ENCODE measurements at regions not wholly inside any gene's neighbourhood (a gene's known extent, or its start where the extent isn't known, plus 50 kb on each side); places are given as distances from the start of the nearest gene placed in this dataset.

DNA sequence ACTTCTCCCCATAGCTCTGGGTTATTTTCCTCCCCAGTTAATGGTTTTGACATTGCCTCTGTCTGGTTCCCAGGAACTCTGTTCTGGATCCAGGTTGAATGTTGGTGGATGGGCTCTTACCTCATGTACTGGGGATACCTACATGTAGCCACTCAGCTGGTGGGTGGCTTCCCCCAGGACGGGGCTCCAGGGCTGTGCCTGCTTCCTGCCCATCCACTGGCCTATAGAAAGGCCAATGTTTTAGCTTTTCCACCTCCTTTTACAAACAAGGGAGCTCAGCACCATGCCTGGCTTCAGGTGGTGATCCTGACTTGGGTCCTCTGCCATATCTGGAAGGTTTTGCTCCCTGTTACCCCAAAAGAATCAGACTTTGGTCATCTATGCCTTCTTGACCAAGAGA, 120.2 kb downstream of the AKAP11 start:
- no peak for DNase-seq
- POLR2A ChIA-PET = interaction anchor here (1.0 to 11.5 kb wide), 16 partner anchors 11 to 182 kb away, joined by 3 to 301 read pairs (median 6); partner anchors contain the start of genes AKAP11 and TNFSF11
- no peak overlapping the region for H3K4me3 Mint-ChIP-seq
- no peaks in the 10 kb centered on the region for H3K27me3 Mint-ChIP-seq
- H3K27ac Mint-ChIP-seq = peak overlapping the region; percentile 99
- CTCF ChIA-PET = interaction anchor here (0.6 to 2.3 kb wide), 9 partner anchors 8 to 1730 kb away, joined by 3 to 13 read pairs (median 5); partner anchors contain the start of gene AKAP11
- H3K36me3 Mint-ChIP-seq (ENCODE audit: low read depth) = peaks cover 7% of the 10 kb centered on the region
- H3K4me1 Mint-ChIP-seq = peaks cover 80% of the 10 kb centered on the region
- H3K9me3 Mint-ChIP-seq = no peaks in the 10 kb centered on the region

DNA sequence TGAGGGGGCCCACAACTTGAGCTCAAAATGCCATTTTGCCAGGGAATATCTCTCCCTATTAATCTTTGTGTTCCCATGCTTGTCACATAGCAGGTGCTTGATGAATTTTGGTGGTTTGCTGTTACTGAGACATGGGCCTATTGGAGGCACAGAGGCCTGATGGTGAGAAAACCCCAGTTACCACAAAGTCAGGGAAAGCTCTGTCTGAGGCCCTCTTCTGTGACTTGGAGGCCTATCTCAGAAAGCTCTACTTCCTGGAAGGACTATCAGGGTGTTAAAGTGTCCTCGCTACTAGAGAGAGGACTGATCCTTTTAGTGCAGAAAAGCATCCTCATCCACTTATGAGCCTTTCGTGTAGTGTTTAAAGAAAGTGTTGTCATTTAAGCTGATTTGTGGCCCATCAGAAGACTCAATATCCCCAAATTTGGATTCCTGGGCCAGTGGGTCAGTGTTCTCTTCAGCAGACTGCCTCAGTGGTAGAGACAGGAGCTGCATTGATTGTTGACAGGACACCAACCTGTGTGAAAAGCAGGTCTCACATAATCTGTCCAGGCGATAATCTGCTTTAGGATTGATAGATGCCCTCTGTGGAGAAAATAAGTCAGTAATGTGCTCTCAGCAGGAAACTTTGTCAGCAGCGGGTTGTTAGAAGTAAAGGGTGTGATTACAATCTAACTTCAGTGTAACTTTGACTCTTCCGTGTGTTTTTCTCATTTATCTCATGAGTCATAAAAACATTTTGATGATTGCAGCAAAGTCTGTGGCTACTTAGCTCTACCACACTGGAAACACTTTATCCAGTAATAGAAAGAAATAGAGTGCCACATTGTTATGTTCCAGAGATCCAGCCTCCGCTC, 121.0 kb downstream of the AKAP11 start:
- H3K27me3 Mint-ChIP-seq = no peaks in the 10 kb centered on the region
- H3K36me3 Mint-ChIP-seq (ENCODE audit: low read depth) = peaks cover 9% of the 10 kb centered on the region
- H3K27ac Mint-ChIP-seq = peak overlapping the region; percentile 99
- ChIA-PET CTCF (interaction anchor here (0.6 to 2.3 kb wide), 12 partner anchors 10 to 1731 kb away, joined by 3 to 13 read pairs (median 4); partner anchors contain the start of gene AKAP11), POLR2A (interaction anchor here (1.0 to 11.5 kb wide), 17 partner anchors 10 to 181 kb away, joined by 3 to 301 read pairs (median 6); partner anchors contain the start of genes AKAP11 and TNFSF11)
- peaks cover 80% of the 10 kb centered on the region for H3K4me1 Mint-ChIP-seq
- H3K4me3 Mint-ChIP-seq = peak overlapping the region; percentile 77
- H3K9me3 Mint-ChIP-seq = no peaks in the 10 kb centered on the region
- peak; percentile 66 for DNase-seq

DNA sequence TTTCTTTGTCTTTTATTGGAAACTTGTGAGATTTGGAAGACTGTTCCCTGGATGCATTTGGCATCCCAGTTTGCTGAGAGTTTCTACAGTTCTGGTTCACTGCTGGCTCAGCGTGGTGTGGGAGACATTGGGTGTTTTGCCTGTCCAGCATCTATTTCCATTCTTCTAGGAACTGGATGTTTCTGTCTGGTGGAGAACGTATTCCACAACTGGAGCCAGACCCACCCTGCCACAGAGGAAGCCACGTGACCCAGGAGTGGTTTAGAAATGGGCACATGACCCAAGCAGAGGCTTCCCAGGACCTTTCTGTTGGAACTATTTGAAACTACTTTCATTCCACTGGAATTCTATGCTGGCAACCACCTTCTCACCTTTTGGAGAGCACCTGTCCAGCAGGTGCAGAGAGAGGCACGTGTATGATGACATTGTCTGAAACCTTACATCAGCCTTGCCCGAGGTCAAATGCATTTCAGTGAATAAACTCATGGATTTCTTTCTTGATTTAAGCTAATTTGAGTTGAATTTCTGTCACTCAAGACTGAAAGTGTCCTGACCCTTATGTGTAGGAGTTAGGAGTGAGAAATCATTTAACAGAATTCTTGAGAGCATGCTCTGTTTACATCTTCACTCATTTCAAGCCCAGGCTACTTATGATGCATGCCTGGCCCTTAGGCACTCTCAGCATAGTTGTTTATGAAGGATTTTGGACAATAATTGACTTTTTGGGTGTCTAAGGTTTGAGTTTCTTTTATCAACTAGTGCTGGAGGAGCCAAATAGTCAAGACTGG, 121.8 kb downstream of the AKAP11 start:
- Mint-ChIP-seq H3K27ac (peak overlapping the region; percentile 99), H3K4me1 (peaks cover 78% of the 10 kb centered on the region), H3K4me3 (peak overlapping the region; percentile 77), H3K27me3 (no peaks in the 10 kb centered on the region), H3K9me3 (no peaks in the 10 kb centered on the region), H3K36me3 (ENCODE audit: low read depth) (peaks cover 9% of the 10 kb centered on the region)
- POLR2A ChIA-PET = interaction anchor here (1.2 to 11.5 kb wide), 15 partner anchors 9 to 598 kb away, joined by 3 to 301 read pairs (median 13); partner anchors contain the start of genes AKAP11 and EPSTI1
- DNase-seq = no peak
- CTCF ChIA-PET = interaction anchor here (1.1 to 2.3 kb wide), 7 partner anchors 13 to 103 kb away, joined by 3 to 13 read pairs (median 4); no protein-coding TSS in a partner anchor

DNA sequence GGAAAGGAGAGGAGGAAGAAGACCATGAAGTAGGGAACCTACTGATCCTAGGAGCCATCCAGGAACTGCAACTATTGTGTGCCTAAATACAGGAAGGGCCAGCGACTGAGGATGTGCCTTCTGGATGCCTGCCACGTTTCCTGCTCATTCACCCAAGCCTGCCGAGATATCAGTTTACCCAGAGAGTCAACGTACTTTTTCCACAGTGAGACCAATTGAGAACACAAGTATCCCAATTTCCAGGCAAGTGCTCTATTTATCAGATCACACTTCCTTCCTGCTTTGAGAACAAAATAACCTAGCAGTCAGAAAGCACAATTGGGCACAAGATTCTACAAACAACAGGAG, 122.4 kb downstream of the AKAP11 start:
- Mint-ChIP-seq H3K4me3 (peak overlapping the region; percentile 77), H3K27me3 (no peaks in the 10 kb centered on the region), H3K27ac (peak overlapping the region; percentile 99), H3K9me3 (no peaks in the 10 kb centered on the region), H3K36me3 (ENCODE audit: low read depth) (peaks cover 11% of the 10 kb centered on the region), H3K4me1 (peaks cover 78% of the 10 kb centered on the region)
- ChIA-PET CTCF (interaction anchor here (1.5 to 2.3 kb wide), 3 partner anchors 25 to 84 kb away, joined by 3 to 5 read pairs (median 4); no protein-coding TSS in a partner anchor), POLR2A (interaction anchor here (1.5 to 11.5 kb wide), 10 partner anchors 8 to 597 kb away, joined by 5 to 301 read pairs (median 38); partner anchors contain the start of genes AKAP11, EPSTI1 and TNFSF11)
- DNase-seq = no peak

DNA sequence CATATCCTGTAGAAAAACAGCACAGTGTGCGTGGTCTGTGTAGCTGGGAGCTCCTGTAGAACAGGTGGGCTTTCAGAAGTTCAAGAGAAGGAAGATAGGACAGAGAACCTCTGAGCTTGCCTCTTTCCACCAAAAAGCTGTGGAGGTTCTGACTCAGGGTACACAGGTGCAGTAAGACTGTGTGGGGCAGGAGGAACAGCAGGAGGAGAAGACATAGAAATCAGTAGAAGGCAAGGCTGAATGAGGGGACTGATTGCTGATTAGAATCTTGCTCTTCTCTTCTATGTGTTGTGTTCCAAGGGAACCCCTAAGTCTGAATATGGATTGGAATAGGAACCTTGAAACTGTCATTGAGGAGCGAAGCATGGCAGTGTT, 122.7 kb downstream of the AKAP11 start:
- CTCF ChIA-PET = interaction anchor here (1.8 to 3.1 kb wide), 3 partner anchors 17 to 84 kb away, joined by 5 to 9 read pairs (median 7); no protein-coding TSS in a partner anchor
- Mint-ChIP-seq H3K27ac (peak overlapping the region; percentile 99), H3K27me3 (no peaks in the 10 kb centered on the region), H3K4me1 (peaks cover 81% of the 10 kb centered on the region), H3K36me3 (ENCODE audit: low read depth) (peaks cover 15% of the 10 kb centered on the region), H3K4me3 (peak overlapping the region; percentile 77), H3K9me3 (no peaks in the 10 kb centered on the region)
- POLR2A ChIA-PET = interaction anchor here (0.8 to 11.5 kb wide), 14 partner anchors 8 to 597 kb away, joined by 3 to 301 read pairs (median 12); partner anchors contain the start of genes AKAP11, EPSTI1 and TNFSF11
- DNase-seq = peak; percentile 41

DNA sequence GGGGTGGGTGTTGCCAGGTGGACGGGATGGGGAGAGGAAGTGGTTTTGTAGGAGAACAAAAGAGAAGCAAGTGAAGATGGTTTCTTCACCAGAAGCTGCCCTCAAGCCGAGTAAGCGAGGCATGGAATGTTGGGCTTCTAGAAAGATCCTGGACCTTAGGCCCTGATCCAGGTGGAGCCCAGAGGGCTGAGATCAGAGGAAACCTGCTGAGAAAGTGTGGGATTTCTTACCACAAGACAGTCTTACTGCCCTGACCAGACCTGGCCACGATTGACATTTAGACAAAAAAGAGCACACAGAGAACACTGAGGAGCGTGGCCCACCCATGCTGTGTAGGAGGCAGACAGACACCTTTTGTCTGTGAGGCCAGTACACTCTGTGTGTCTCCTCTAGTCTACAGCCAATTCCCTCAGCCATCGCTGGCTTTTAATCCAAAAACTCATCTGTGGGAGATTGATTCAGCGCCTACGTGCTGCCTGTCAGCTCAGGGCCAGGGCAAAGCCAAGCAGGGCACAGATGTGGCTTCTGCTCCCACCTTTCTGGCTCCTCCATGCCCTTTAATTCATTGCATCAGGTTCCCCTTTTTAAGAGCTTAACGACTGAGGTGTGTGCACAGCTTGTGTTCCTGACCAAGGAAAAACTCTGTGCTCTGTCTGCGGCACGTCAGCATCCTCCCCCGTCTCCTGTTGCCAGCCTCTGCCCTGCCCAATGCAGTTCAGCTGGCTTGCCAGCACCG, 123.3 kb downstream of the AKAP11 start:
- ChIA-PET CTCF (interaction anchor here (1.8 to 3.1 kb wide), 4 partner anchors 18 to 103 kb away, joined by 5 to 9 read pairs (median 7); no protein-coding TSS in a partner anchor), POLR2A (interaction anchor here (0.6 to 11.5 kb wide), 16 partner anchors 8 to 1747 kb away, joined by 3 to 301 read pairs (median 10); partner anchors contain the start of genes AKAP11, EPSTI1 and TNFSF11)
- no peaks in the 10 kb centered on the region for H3K27me3 Mint-ChIP-seq
- H3K9me3 Mint-ChIP-seq = no peaks in the 10 kb centered on the region
- DNase-seq = peak; percentile 55
- peak overlapping the region; percentile 99 for H3K27ac Mint-ChIP-seq
- H3K4me1 Mint-ChIP-seq = peaks cover 86% of the 10 kb centered on the region
- peak overlapping the region; percentile 77 for H3K4me3 Mint-ChIP-seq
- H3K36me3 Mint-ChIP-seq (ENCODE audit: low read depth) = peaks cover 15% of the 10 kb centered on the region

DNA sequence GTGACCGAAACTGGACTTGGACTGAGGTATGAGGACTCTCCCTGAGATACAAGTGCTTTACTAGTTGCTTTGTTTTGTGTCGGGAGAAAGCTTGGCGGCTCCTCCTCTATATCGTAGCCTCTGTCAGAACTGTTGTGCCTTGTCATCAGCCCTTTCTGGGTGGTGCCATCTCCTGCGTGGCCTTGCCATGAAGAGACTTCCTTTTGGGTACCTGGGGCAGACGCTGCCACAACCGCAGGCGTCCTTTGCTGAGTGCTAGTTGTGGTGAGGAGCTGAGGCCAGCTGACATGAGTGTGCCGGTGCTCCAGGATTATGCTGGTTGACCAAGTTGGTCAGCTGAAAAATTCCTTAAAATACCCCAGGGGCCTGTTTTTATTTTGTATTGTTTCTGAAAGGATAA, 124.5 kb downstream of the AKAP11 start:
- peak overlapping the region; percentile 99 for H3K27ac Mint-ChIP-seq
- H3K4me3 Mint-ChIP-seq = peak overlapping the region; percentile 65
- H3K4me1 Mint-ChIP-seq = peaks cover 90% of the 10 kb centered on the region
- ChIA-PET CTCF (interaction anchor here (0.7 to 3.1 kb wide), 9 partner anchors 19 to 594 kb away, joined by 3 to 9 read pairs (median 4); no protein-coding TSS in a partner anchor), POLR2A (interaction anchor here (0.7 to 11.5 kb wide), 20 partner anchors 6 to 595 kb away, joined by 3 to 301 read pairs (median 4); partner anchors contain the start of genes AKAP11, EPSTI1 and TNFSF11)
- no peaks in the 10 kb centered on the region for H3K9me3 Mint-ChIP-seq
- DNase-seq = peak; percentile 88
- peaks cover 19% of the 10 kb centered on the region for H3K36me3 Mint-ChIP-seq (ENCODE audit: low read depth)
- no peaks in the 10 kb centered on the region for H3K27me3 Mint-ChIP-seq

DNA sequence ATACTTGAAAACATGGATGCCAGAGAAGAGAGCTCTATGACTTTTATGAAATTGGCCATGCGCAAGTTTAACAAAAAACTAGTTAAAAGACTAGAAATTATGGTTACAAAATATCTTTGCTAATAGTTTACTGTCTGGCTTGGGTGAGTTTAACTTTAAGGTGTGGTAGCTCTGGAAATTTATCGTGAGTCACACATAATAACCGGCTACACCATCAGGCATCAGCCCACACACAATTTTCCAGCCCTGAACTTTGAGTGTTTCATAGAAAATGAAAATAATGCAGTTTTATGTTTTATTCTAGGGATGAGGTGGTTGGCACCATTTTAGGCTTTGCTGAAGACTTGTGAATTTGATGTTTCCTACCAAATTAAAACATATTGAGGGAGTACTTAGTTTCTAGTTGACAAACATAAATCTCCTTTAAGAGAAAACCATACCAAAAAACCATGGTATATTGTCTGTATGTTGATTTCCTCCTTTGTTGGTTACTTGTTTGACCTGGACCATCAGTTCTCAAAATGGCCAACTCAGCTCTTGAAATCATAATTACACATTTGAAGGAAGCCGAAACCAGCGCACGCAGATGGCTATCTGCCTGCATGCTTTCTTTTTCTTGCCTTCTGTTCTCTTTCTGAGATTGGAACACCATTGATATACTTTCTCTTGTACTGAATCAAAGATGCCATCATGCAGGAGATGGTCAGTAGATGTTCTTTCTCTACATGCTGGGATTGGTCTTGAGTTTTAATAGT, 125.1 kb downstream of the AKAP11 start:
- Mint-ChIP-seq H3K36me3 (ENCODE audit: low read depth) (peaks cover 23% of the 10 kb centered on the region), H3K4me3 (peak overlapping the region; percentile 65), H3K27ac (peak overlapping the region; percentile 99), H3K9me3 (no peaks in the 10 kb centered on the region), H3K4me1 (peaks cover 90% of the 10 kb centered on the region), H3K27me3 (no peaks in the 10 kb centered on the region)
- DNase-seq = peak; percentile 47
- ChIA-PET CTCF (interaction anchor here (0.7 to 3.1 kb wide), 9 partner anchors 20 to 594 kb away, joined by 3 to 9 read pairs (median 4); no protein-coding TSS in a partner anchor), POLR2A (interaction anchor here (0.7 to 11.5 kb wide), 17 partner anchors 9 to 189 kb away, joined by 3 to 301 read pairs (median 4); partner anchors contain the start of genes AKAP11 and TNFSF11)

DNA sequence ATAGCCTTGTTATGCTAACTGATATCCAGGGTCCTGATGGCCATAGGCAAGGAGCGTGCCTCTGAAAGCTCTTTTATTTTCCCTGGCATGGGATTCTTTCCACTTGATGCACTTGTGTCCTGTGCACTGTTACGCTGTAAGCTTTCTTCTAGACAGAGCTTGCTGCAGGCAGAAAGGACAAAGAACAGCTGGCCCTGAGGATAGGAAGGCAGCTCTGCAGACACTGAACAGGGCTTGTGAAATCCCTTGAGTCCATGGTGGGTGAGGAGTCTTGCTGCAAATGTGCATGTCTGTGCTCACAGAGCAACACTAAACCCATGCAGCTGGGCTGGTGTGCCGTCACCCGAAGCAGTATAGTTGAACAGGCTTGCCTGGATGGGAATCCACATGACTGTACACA, 126.6 kb downstream of the AKAP11 start:
- Mint-ChIP-seq H3K9me3 (no peaks in the 10 kb centered on the region), H3K4me3 (no peak overlapping the region), H3K36me3 (ENCODE audit: low read depth) (peaks cover 27% of the 10 kb centered on the region), H3K27ac (no peak overlapping the region), H3K27me3 (no peaks in the 10 kb centered on the region), H3K4me1 (peaks cover 84% of the 10 kb centered on the region)
- DNase-seq = no peak
- POLR2A ChIA-PET = interaction anchor here (1.1 to 11.5 kb wide), 5 partner anchors 22 to 184 kb away, joined by 3 to 301 read pairs (median 30); partner anchors contain the start of gene AKAP11
- CTCF ChIA-PET = interaction anchor here (0.6 kb wide), 1 partner anchor 79 kb away, joined by 3 read pairs; no protein-coding TSS in a partner anchor

DNA sequence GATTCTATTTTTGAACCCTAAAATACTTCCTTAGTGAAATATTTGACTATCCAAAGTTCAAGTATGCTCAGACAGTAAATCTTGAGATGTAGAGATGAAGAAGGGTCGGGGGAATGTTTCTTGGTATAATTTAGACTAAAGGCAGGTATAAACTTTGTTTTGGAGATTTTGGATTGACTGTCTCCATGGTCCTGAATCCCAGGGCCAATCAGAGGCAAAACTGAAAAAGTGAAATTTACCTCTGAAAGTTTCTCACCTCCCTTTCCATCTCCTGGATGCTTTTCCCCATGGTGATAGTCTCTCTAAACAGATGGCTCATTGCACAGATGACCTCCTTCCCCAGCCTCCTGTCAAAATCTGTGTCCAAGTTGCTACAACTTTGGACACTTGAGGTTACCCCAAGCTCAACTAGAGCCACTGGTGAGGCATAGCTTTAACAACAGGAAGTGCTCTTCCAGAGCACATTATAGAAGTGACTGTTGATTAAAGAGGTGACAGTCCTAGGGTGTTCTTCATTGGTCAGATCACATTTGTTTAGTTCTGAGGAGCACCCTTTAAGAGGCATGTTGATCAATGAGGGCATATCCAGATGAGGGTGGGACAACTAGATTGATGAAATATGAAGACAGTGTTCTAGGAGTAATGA, 128.4 kb downstream of the AKAP11 start:
- Mint-ChIP-seq H3K27me3 (no peaks in the 10 kb centered on the region), H3K9me3 (no peaks in the 10 kb centered on the region), H3K4me1 (peaks cover 79% of the 10 kb centered on the region), H3K36me3 (ENCODE audit: low read depth) (peaks cover 27% of the 10 kb centered on the region), H3K27ac (peak overlapping the region; percentile 71), H3K4me3 (no peak overlapping the region)
- CTCF ChIA-PET = interaction anchor here (1.3 kb wide), 1 partner anchor 9 kb away, joined by 4 read pairs; no protein-coding TSS in a partner anchor
- DNase-seq = no peak
- POLR2A ChIA-PET = interaction anchor here (1.8 to 5.1 kb wide), 2 partner anchors 6 to 97 kb away, joined by 5 to 46 read pairs; no protein-coding TSS in a partner anchor

Measured in activated CD4-positive, alpha-beta memory T cell treated with anti-CD3 and anti-CD28 coated beads, Interleukin-2, amount 10 ng/mL, durations not matched to agents 7 days and 5 days (primary cell).